Tibial nerve (tissue), 3 donors: ENCODE measurements at regions not wholly inside any gene's neighbourhood (a gene's known extent, or its start where the extent isn't known, plus 50 kb on each side); places are given as distances from the start of the nearest gene placed in this dataset.

Source experiments
- POLR2A ChIP-seq, 2 donors: fragments of 450-650 bp; IDR thresholded peaks; one replicate each; pipeline ENCODE4 v1.6.1; 2017; ENCODE audit warnings: antibody characterized with exemption in 2 of 2, mild to moderate bottlenecking in 2 of 2, moderate library complexity in 2 of 2
- TF ChIP-seq, protein P1 (sequence below), 5 experiments: fragments of 200-600 bp in 3 of 5; fragments of 450-650 bp in 2 of 5; sonication (generic) in 3 of 5; IDR thresholded peaks; one replicate each; pipeline ENCODE4 v1.5.1; 2016 to 2019; ENCODE audit warnings: antibody characterized with exemption in 5 of 5, mild to moderate bottlenecking in 3 of 5, moderate library complexity in 2 of 5

- TF ChIP-seq, protein P1, sequence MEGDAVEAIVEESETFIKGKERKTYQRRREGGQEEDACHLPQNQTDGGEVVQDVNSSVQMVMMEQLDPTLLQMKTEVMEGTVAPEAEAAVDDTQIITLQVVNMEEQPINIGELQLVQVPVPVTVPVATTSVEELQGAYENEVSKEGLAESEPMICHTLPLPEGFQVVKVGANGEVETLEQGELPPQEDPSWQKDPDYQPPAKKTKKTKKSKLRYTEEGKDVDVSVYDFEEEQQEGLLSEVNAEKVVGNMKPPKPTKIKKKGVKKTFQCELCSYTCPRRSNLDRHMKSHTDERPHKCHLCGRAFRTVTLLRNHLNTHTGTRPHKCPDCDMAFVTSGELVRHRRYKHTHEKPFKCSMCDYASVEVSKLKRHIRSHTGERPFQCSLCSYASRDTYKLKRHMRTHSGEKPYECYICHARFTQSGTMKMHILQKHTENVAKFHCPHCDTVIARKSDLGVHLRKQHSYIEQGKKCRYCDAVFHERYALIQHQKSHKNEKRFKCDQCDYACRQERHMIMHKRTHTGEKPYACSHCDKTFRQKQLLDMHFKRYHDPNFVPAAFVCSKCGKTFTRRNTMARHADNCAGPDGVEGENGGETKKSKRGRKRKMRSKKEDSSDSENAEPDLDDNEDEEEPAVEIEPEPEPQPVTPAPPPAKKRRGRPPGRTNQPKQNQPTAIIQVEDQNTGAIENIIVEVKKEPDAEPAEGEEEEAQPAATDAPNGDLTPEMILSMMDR (IDR thresholded peaks at IDR 0.05), result no peak
- TF ChIP-seq POLR2A (IDR thresholded peaks at IDR 0.05), result no peak
Observed at GRCh38 chr6:141244366-141244765, 888.4 kb upstream of the GJE1 start.
